AG04450 (cell line): ENCODE measurements at regions not wholly inside any gene's neighbourhood (a gene's known extent, or its start where the extent isn't known, plus 50 kb on each side); places are given as distances from the start of the nearest gene placed in this dataset.

ENCODE experiments used
- CTCF ChIA-PET: fragments of 300-600, 350-600 bp; formaldehyde crosslinking; extraction: SDS; loops from one replicate; lab custom pipeline; 2022; ENCODE audit warnings: antibody characterized with exemption, inconsistent platforms; lab: Charles Lee
- POLR2A ChIA-PET: fragments of 350-600 bp; formaldehyde crosslinking; extraction: SDS; loops from one replicate; lab custom pipeline; 2021; ENCODE audit warnings: antibody characterized with exemption, inconsistent platforms; lab: Yijun Ruan, JAX
- DNase-seq: peaks from one replicate; pipeline ENCODE4 v3.0.0-alpha.2; 2011; ENCODE audit warnings: low read depth, low spot score
- H3K27ac ChIP-seq: one replicate; pipeline ENCODE4 v1.5.1; 2012; ENCODE audit warnings: low read depth, low read length, control low read depth
- H3K27me3 ChIP-seq: one replicate; pipeline ENCODE4 v1.6.0; 2012; ENCODE audit warnings: low read length; ENCODE audit not compliant: control insufficient read depth, insufficient read depth
- H3K4me3 ChIP-seq: 2 replicates; pipeline ENCODE4 v1.5.1; 2011; ENCODE audit warnings: mild to moderate bottlenecking, low read depth, low read length, control low read depth
- H3K9me3 ChIP-seq: 2 replicates; pipeline ENCODE4 v1.5.1; 2012; ENCODE audit warnings: low read length; ENCODE audit not compliant: control insufficient read depth, insufficient read depth
- TF ChIP-seq, protein P1 (sequence below): IDR thresholded peaks from 2 replicates; pipeline ENCODE4 v1.5.1; 2011; ENCODE audit warnings: low read depth, low read length, control low read depth, inconsistent platforms

DNA sequence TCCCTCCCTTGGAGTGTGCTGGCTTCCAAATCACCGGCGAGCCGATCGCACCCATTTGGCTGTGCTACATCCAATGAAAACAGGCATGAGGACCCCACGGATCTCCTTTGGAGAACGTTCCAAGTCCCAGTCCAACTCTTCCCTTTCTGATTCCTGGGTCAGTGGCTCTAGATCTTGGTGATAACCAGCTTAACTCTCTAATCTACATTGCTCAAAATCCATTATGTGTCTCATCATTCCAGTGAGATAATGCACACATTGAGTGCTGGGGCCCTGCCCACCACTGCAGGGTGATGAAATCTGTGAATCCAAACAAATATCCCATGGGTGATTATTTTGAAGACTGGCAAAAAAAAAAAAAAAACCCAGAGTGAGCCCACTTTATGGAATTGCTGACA is 232.7 kb upstream of the COPS8 start:
- CTCF ChIA-PET: no interaction called here
- H3K4me3 ChIP-seq: no peak overlapping the region
- no peak for DNase-seq
- TF ChIP-seq, protein P1, sequence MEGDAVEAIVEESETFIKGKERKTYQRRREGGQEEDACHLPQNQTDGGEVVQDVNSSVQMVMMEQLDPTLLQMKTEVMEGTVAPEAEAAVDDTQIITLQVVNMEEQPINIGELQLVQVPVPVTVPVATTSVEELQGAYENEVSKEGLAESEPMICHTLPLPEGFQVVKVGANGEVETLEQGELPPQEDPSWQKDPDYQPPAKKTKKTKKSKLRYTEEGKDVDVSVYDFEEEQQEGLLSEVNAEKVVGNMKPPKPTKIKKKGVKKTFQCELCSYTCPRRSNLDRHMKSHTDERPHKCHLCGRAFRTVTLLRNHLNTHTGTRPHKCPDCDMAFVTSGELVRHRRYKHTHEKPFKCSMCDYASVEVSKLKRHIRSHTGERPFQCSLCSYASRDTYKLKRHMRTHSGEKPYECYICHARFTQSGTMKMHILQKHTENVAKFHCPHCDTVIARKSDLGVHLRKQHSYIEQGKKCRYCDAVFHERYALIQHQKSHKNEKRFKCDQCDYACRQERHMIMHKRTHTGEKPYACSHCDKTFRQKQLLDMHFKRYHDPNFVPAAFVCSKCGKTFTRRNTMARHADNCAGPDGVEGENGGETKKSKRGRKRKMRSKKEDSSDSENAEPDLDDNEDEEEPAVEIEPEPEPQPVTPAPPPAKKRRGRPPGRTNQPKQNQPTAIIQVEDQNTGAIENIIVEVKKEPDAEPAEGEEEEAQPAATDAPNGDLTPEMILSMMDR: no peak
- POLR2A ChIA-PET: no interaction called here
- no peaks in the 10 kb centered on the region for H3K9me3 ChIP-seq
- H3K27me3 ChIP-seq: peaks cover 8% of the 10 kb centered on the region
- no peak overlapping the region for H3K27ac ChIP-seq

DNA sequence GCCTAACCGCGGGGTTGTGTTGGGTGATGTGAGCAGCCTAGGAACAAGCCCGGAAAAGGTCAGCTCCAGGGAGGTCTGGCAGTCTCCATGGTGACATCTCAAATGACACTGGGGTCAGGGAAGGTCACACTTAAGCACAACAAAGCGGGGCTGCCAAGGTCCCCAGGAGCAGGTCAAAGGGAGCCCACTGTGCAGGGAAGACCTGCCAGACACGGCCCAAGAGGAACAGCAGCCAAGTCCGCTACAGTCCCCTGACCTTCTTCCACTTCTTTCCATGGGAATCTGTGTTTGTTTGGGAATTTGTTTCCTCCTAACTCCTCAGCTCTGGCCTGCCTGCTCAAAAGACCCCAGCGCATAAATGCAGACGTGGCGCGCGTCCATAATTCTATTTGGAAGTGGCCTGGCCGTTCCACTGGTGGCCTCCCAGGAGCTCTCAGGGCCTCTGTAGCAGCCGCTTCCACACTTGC is 232.1 kb upstream of the COPS8 start:
- TF ChIP-seq, protein P1: no peak
- ChIA-PET POLR2A (no interaction called here), CTCF (no interaction called here)
- Histone ChIP-seq H3K4me3 (no peak overlapping the region), H3K27ac (no peak overlapping the region), H3K27me3 (peaks cover 8% of the 10 kb centered on the region), H3K9me3 (no peaks in the 10 kb centered on the region)
- no peak for DNase-seq

DNA sequence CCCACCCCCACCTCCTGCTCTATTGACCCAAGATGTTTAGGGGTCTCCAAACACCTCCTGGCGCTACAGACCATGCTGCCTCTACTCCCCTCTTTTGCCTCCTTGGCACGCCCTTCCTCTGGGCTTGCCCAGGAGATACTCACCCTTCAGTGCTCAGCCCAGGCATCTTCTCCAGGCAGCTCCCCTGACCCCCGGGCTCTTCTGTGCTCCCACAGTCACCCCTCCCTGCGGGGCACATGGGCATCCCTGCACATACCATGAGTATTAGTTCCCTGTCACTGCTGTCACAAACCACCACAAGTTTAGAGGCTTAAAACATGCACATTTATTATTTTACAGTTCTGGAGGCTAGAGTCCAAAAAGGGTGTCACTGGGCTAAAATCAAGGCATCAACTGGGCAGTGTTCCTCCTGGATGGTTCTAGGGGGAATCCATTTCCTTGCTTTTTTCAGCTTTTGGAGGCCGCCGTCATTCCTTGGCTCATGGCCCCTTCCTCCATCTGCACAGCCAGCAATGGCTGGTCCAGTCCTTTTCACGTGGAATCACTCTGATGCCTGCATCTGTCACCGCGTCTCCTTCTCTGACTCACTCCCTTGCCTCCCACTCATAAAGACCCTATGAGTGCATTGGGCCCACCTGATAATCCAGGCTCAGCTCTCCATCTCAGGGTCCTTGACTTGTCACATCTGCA is 230.4 kb upstream of the COPS8 start:
- TF ChIP-seq, protein P1: no peak
- peaks cover 8% of the 10 kb centered on the region for H3K27me3 ChIP-seq
- ChIA-PET POLR2A (no interaction called here), CTCF (no interaction called here)
- no peak overlapping the region for H3K27ac ChIP-seq
- DNase-seq: no peak
- H3K4me3 ChIP-seq: no peak overlapping the region
- no peaks in the 10 kb centered on the region for H3K9me3 ChIP-seq

DNA sequence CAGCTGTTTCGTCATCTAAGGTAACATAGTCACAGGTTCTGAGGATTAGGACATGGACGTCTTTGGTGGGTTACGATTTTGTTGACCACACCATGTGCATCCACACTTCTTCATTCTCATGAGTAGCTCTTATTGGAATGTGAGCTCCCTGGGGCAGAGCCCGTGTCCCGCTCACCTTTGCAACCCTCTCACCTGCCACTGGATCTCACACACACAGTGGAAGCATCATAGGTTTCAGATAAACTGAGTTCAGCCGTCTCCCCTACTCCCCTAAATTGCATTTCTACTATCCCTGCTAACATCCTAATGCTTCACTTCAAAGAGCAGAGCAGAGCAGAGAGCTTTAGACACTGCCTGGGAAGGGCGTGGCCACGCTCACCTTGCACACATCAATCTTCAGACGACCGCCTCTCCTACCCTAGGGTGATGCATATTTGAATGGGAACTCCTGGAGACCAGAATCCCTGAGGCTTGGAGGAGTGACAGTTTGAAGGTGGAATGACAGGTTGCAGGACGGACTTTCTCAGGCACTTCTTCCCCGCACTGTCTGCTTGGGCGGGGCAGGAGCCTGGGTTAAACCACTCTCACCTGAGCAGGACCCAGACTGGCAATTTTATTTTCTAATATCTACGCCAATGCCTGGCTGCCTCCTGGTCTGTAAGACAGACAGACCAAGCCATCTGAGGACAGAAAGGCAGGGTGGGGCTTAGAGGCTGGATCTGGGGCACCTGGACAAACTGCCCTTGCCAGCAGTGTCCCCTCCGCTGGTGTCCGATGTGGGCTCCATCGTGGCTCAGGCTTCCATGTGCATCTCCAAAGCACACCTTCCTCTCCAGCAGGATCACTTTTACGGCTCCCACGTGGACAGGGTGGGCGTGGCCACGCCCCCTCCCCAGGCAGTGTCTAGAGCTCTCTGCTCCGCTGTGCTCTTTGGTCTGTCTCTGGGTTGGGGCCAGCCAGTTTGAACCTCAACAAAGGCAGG is 229.5 kb upstream of the COPS8 start:
- Histone ChIP-seq H3K27ac (no peak overlapping the region), H3K4me3 (no peak overlapping the region), H3K27me3 (peaks cover 8% of the 10 kb centered on the region), H3K9me3 (no peaks in the 10 kb centered on the region)
- ChIA-PET CTCF (no interaction called here), POLR2A (no interaction called here)
- DNase-seq: no peak
- TF ChIP-seq, protein P1: no peak

DNA sequence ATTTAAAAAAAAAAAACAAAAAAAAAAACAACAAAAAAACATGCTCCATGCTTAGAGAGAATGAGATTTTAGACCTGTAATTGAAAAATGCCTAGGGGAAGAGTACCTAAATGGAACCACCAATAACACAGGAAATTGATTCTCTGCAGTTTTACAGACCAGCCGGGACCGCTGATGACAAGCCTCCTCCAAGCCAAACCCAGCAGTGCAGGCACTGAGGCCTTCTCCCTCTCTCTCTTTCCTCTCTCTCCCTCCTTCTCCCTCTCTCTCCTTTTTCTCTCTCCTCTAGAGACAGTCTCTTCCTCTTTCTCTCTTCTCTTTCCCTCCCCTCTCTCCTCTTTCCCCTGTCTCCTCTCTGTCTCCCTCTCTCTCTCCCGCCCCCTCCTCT is 228.8 kb upstream of the COPS8 start:
- no peak for DNase-seq
- Histone ChIP-seq H3K9me3 (no peaks in the 10 kb centered on the region), H3K4me3 (no peak overlapping the region), H3K27ac (no peak overlapping the region), H3K27me3 (peaks cover 6% of the 10 kb centered on the region)
- TF ChIP-seq, protein P1: no peak
- ChIA-PET POLR2A (no interaction called here), CTCF (no interaction called here)
